AG10803 (cell line): ENCODE measurements at regions not wholly inside any gene's neighbourhood (a gene's known extent, or its start where the extent isn't known, plus 50 kb on each side); places are given as distances from the start of the nearest gene placed in this dataset.

ENCODE experiments used
- DNase-seq: peaks from one replicate; pipeline ENCODE4 v3.0.0; 2010; ENCODE audit warnings: low read depth
- H3K4me3 ChIP-seq: 2 replicates; pipeline ENCODE4 v1.5.1; 2011; ENCODE audit warnings: mild to moderate bottlenecking, low read length, control low read depth
- TF ChIP-seq, protein P1 (sequence below): conservative IDR thresholded peaks from 2 replicates; pipeline ENCODE4 v1.5.1; 2011; ENCODE audit warnings: mild to moderate bottlenecking, low read length, control low read depth, inconsistent platforms

DNA sequence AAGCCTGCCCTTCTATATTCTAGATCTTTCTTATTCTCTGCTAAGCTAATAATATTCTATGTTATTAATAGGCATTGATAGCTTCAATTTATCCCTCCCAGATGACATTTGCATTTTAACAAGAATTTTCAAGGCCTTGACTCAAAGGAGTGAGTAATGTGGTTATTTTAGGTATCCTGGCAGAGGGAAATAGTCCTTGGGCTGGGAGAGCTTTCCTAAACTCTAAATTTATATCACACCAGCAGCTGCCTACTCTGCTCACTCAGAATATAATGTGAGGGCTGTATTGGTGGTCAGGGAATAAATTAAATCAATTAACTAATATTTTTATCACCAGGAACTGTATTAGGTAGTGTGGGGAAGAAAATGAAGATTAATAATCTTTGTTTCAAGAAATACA lies 74.8 kb upstream of the ADAM23 start:
- no peak overlapping the region for H3K4me3 ChIP-seq
- no peak for DNase-seq
- TF ChIP-seq, protein P1, sequence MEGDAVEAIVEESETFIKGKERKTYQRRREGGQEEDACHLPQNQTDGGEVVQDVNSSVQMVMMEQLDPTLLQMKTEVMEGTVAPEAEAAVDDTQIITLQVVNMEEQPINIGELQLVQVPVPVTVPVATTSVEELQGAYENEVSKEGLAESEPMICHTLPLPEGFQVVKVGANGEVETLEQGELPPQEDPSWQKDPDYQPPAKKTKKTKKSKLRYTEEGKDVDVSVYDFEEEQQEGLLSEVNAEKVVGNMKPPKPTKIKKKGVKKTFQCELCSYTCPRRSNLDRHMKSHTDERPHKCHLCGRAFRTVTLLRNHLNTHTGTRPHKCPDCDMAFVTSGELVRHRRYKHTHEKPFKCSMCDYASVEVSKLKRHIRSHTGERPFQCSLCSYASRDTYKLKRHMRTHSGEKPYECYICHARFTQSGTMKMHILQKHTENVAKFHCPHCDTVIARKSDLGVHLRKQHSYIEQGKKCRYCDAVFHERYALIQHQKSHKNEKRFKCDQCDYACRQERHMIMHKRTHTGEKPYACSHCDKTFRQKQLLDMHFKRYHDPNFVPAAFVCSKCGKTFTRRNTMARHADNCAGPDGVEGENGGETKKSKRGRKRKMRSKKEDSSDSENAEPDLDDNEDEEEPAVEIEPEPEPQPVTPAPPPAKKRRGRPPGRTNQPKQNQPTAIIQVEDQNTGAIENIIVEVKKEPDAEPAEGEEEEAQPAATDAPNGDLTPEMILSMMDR, result no peak

DNA sequence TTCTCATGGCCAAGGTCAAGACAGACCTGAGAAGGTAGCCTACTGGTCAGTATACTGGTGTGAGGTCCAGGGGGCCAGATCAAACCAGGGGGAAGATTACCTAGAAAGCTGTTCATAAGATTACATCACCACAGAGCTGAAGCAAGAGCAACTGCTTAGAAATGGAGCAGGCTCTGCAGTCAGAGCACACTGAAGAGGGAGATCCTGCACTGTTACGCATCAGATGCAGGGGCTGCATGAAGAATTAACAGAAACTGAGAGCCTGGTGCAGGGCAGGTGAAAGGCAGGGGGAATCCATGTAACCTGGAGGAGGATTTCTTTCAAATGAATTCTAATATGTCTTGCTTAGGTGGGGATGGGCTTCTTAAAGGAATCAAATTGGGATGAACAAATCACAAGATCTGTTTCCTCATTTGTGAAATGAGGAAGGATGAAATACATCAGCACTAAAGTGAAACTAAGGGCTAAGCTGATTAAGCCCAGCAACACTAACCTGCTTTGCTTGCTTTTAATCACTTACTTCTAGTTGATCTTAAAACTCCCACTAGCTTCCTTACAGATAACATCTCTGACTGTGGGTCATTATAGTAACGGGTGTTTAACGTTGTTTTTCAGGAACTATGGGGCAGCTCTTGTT lies 74.3 kb upstream of the ADAM23 start:
- TF ChIP-seq, protein P1, result no peak
- no peak for DNase-seq
- H3K4me3 ChIP-seq, result no peak overlapping the region

DNA sequence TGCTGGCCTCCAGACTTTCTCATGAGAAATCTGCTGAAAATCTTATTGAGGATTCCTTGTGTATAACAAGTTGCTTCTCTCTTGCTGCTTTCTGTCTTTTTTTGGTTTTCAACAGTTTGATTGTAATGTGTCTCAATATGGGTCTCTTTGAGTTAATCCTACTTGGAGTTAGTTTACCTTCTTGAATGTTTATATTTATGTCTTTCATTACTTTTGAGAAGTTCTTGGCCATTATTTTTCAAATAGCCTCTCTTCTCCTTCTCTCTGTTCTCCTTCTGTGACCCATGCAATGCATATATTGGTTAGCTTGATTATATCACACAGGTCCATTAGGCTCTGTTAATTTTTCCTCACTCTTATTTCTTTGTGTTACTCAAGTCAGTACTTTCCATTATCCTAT lies 67.4 kb upstream of the ADAM23 start:
- DNase-seq, result no peak
- H3K4me3 ChIP-seq, result no peak overlapping the region
- TF ChIP-seq, protein P1, result no peak

DNA sequence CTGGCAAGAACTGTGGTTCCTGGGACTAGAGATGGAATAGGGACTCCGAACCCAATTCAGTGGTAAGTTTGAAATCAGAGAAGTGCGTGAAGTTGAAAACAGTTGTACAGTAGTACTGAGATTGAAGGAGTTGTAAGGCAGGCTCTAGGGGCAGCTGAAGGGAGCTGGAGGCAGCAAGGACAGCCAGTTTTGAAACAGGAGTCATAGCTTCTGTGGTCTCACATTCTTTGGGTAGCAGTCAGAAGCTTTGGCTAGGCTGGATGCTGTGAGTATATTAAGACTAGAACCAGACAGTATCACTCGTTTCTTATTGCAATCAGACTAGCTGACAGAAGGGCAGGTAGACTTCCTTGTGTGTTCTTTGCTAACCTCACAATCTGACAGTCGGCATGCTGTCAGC lies 64.5 kb upstream of the ADAM23 start:
- no peak overlapping the region for H3K4me3 ChIP-seq
- peak; percentile 17 for DNase-seq
- TF ChIP-seq, protein P1, result no peak

DNA sequence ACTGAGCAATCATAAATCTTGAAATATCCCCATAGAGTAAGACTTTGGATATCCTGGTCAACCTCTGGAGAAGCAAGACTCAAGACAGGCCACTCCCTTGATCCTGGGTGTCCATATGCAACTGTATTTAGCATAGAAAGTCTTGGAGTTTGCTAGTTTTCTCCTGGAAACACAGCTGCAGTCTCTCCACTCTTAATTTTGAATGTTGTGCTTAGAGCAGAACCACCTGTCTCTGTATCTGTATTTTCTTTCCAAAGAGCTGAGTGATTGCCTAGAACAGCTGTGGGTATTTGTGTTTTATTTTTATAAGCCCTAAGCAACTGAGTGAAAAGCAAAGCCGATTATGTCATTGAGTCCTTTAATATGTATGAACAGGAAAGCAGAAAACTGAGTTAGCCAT lies 64.1 kb upstream of the ADAM23 start:
- TF ChIP-seq, protein P1, result no peak
- DNase-seq, result no peak
- no peak overlapping the region for H3K4me3 ChIP-seq

DNA sequence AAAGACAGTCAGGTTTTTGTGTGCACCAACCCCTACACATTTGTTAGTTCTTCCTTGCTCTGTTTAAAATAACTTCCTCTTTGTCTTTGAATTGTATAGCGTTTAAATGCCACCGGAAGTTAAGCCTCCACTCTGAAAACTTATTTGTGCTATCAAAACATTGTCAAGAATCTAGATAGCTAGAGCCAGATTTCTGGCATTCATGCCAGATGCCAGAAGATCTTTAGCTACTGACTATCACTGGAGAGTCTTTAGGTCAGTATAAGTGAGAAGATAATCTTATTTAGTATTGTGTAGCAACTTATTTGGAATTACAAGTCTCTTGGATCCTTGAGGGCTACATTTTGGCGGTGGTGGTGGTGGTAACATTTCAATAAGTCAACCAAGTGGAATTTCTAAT lies 63.4 kb upstream of the ADAM23 start:
- H3K4me3 ChIP-seq, result no peak overlapping the region
- no peak for DNase-seq
- TF ChIP-seq, protein P1, result no peak

DNA sequence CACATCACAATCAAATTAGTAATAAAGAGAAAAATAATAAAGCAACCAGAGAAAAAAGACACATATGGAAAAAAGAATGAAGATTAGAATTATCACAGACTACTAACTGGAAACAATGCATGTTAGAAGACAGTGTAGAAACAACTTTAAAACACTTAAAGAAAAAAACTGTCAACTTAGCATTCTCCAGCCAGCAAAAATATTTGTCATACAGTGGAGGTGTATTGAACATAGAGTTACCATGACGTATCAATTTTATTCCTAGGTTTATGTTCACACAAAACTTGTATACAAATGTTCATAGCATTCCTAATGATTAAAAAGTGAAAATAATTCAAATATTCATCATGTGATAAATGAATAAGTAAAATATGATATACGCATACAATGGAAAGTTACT lies 61.5 kb upstream of the ADAM23 start:
- no peak for DNase-seq
- TF ChIP-seq, protein P1, result no peak
- no peak overlapping the region for H3K4me3 ChIP-seq
